H1 (cell line): ENCODE measurements at regions not wholly inside any gene's neighbourhood (a gene's known extent, or its start where the extent isn't known, plus 50 kb on each side); places are given as distances from the start of the nearest gene placed in this dataset.

Experiments
- CTCF ChIA-PET: fragments of 300-600 bp; sonication (Branson Sonifier 250); formaldehyde crosslinking; loops from one replicate; lab custom pipeline; 2021; ENCODE audit not compliant: partially characterized antibody; lab: Charles Lee
- POLR2A ChIA-PET: fragments of 300-600 bp; sonication (Branson Sonifier 250); formaldehyde crosslinking; loops from one replicate; lab custom pipeline; 2021; ENCODE audit warnings: inconsistent platforms; ENCODE audit not compliant: partially characterized antibody; lab: Charles Lee
- DNase-seq, 2 experiments: peaks; one replicate each; pipeline versions ENCODE4 v3.0.0 to v3.0.0-alpha.2; 2010 to 2022; ENCODE audit warnings: low spot score in 2 of 2, low read depth in 1 of 2, mixed read lengths in 1 of 2
- FAIRE-seq: peaks from 2 replicates; lab custom pipeline; 2011; peaks lifted over from hg19 to GRCh38; lab: Jason Lieb, UNC
- H2AFZ ChIP-seq: 2 replicates; pipeline ENCODE4 v1.8.1; 2012; ENCODE audit warnings: low read length, inconsistent platforms
- H2AK5ac ChIP-seq: 2 replicates; pipeline ENCODE4 v1.6.1; 2013; ENCODE audit warnings: low read depth, low read length
- H2BK120ac ChIP-seq: replicated peaks from 2 replicates; pipeline ENCODE3; 2013; ENCODE audit warnings: low read depth, low read length, inconsistent platforms
- H2BK12ac ChIP-seq: 2 replicates; pipeline ENCODE4 v1.6.1; 2013; ENCODE audit warnings: low read depth, low read length
- H2BK15ac ChIP-seq: 2 replicates; pipeline ENCODE4 v1.6.1; 2013; ENCODE audit warnings: low read length
- H2BK20ac ChIP-seq: 2 replicates; pipeline ENCODE4 v1.6.1; 2013; ENCODE audit warnings: low read length
- H2BK5ac ChIP-seq: 2 replicates; pipeline ENCODE4 v1.6.1; 2013; ENCODE audit warnings: low read depth, low read length
- H3K14ac ChIP-seq: 2 replicates; pipeline ENCODE4 v1.6.1; 2013; ENCODE audit warnings: inconsistent platforms; ENCODE audit not compliant: insufficient read length
- H3K18ac ChIP-seq: 2 replicates; pipeline ENCODE4 v1.6.1; 2013; ENCODE audit warnings: low read length; ENCODE audit errors: extremely low read depth
- H3K23ac ChIP-seq: 2 replicates; pipeline ENCODE4 v1.6.1; 2013; ENCODE audit warnings: inconsistent platforms; ENCODE audit not compliant: insufficient read length
- H3K23me2 ChIP-seq: 2 replicates; pipeline ENCODE4 v1.6.1; 2013; ENCODE audit warnings: low read depth, low read length
- H3K27ac ChIP-seq: 2 replicates; pipeline ENCODE4 v1.6.1; 2011; ENCODE audit warnings: low read depth, low read length, inconsistent platforms
- H3K27me3 ChIP-seq, 4 experiments: replicated peaks in 1 of 4; 1 replicate in 1 of 4; 2 replicates in 3 of 4; pipeline versions ENCODE4 v1.6.1 to v1.8.1; 2011 to 2013; ENCODE audit warnings: low read length in 3 of 4, mild to moderate bottlenecking in 3 of 4, inconsistent platforms in 2 of 4, mixed read lengths in 2 of 4, moderate library complexity in 1 of 4; ENCODE audit not compliant: control insufficient read depth in 3 of 4, insufficient read depth in 3 of 4; ENCODE audit errors: extremely low read depth in 1 of 4
- H3K36me3 ChIP-seq, 4 experiments: 2 replicates each; pipeline versions ENCODE4 v1.6.1 to v1.8.1; 2011 to 2013; ENCODE audit warnings: mild to moderate bottlenecking in 4 of 4, low read length in 3 of 4, moderate library complexity in 2 of 4, control low read depth in 1 of 4, inconsistent platforms in 1 of 4; ENCODE audit not compliant: insufficient read depth in 4 of 4, control insufficient read depth in 2 of 4
- H3K4ac ChIP-seq: replicated peaks from 2 replicates; pipeline ENCODE3; 2013; ENCODE audit warnings: low read length, low read depth, mixed read lengths, inconsistent platforms; ENCODE audit not compliant: insufficient read length
- H3K4me1 ChIP-seq, 4 experiments: replicated peaks in 1 of 4; 1 replicate in 1 of 4; 2 replicates in 3 of 4; pipeline versions ENCODE4 v1.6.1 to v1.8.1; 2011 to 2013; ENCODE audit warnings: low read length in 3 of 4, inconsistent platforms in 2 of 4, mixed read lengths in 1 of 4; ENCODE audit not compliant: insufficient read depth in 4 of 4, control insufficient read depth in 3 of 4
- H3K4me2 ChIP-seq, 2 experiments: 2 replicates each; pipeline versions ENCODE4 v1.6.1 to v1.8.1; 2011 to 2013; ENCODE audit warnings: low read depth in 2 of 2, low read length in 2 of 2, control low read depth in 1 of 2, inconsistent platforms in 1 of 2, mild to moderate bottlenecking in 1 of 2; ENCODE audit not compliant: insufficient read depth in 1 of 2
- H3K4me3 ChIP-seq, 4 experiments: fragments of 200-600, 300-600 bp in 1 of 4; sonication (generic), shearing (Covaris generic), sonication (Bioruptor Twin) in 1 of 4; 2 replicates each; pipeline versions ENCODE4 v1.5.1 to v1.8.1; 2011 to 2016; ENCODE audit warnings: low read length in 4 of 4, low read depth in 3 of 4, control low read depth in 2 of 4, inconsistent platforms in 2 of 4, mild to moderate bottlenecking in 2 of 4, mixed read lengths in 1 of 4, moderate library complexity in 1 of 4; ENCODE audit not compliant: insufficient read depth in 2 of 4; ENCODE audit errors: extremely low read depth in 1 of 4
- H3K56ac ChIP-seq: replicated peaks from 2 replicates; pipeline ENCODE3; 2013; ENCODE audit warnings: low read depth, mild to moderate bottlenecking, mixed read lengths, low read length, inconsistent platforms; ENCODE audit not compliant: insufficient read length
- H3K79me1 ChIP-seq: 2 replicates; pipeline ENCODE4 v1.6.1; 2013; ENCODE audit warnings: low read depth, low read length, control low read depth
- H3K79me2 ChIP-seq, 2 experiments: 2 replicates each; pipeline versions ENCODE4 v1.6.1 to v1.8.1; 2012 to 2013; ENCODE audit warnings: low read length in 2 of 2, mild to moderate bottlenecking in 2 of 2, inconsistent platforms in 1 of 2; ENCODE audit not compliant: insufficient read depth in 2 of 2, control insufficient read depth in 1 of 2
- H3K9ac ChIP-seq, 4 experiments: replicated peaks in 1 of 4; 1 replicate in 1 of 4; 2 replicates in 3 of 4; pipeline versions ENCODE4 v1.6.1 to v1.8.1; 2011 to 2013; ENCODE audit warnings: low read depth in 3 of 4, low read length in 3 of 4, control low read depth in 2 of 4, mild to moderate bottlenecking in 2 of 4, moderate library complexity in 2 of 4, inconsistent platforms in 1 of 4; ENCODE audit errors: extremely low read depth in 1 of 4
- H3K9me3 ChIP-seq, 2 experiments: 2 replicates each; pipeline versions ENCODE4 v1.6.1 to v1.8.1; 2012 to 2013; ENCODE audit warnings: mild to moderate bottlenecking in 2 of 2, moderate library complexity in 2 of 2, control low read depth in 1 of 2, inconsistent platforms in 1 of 2, low read depth in 1 of 2, low read length in 1 of 2, mixed read lengths in 1 of 2; ENCODE audit not compliant: insufficient read depth in 2 of 2
- H4K20me1 ChIP-seq, 2 experiments: replicated peaks in 1 of 2; 2 replicates each; pipeline versions ENCODE3 to v1.8.1; 2011 to 2013; ENCODE audit warnings: inconsistent platforms in 2 of 2, low read length in 2 of 2, mild to moderate bottlenecking in 1 of 2; ENCODE audit not compliant: insufficient read depth in 2 of 2, control insufficient read depth in 1 of 2
- H4K5ac ChIP-seq: 2 replicates; pipeline ENCODE4 v1.6.1; 2013; ENCODE audit warnings: low read length, low read depth, mixed read lengths, inconsistent platforms; ENCODE audit not compliant: insufficient read length
- H4K8ac ChIP-seq: 2 replicates; pipeline ENCODE4 v1.8.0; 2013; ENCODE audit warnings: mild to moderate bottlenecking, moderate library complexity, low read length, inconsistent platforms; ENCODE audit not compliant: insufficient read depth; ENCODE audit errors: extremely low read depth
- H4K91ac ChIP-seq: replicated peaks from 2 replicates; pipeline ENCODE3; 2013; ENCODE audit warnings: low read length, mixed read lengths, inconsistent platforms; ENCODE audit not compliant: insufficient read length
- HDAC2 ChIP-seq, 2 experiments: fragments of 300-600 bp in 1 of 2; sonication (generic) in 1 of 2; IDR thresholded peaks; 2 replicates each; pipeline ENCODE4 v1.6.1; 2011 to 2012; ENCODE audit warnings: low read depth in 2 of 2, low read length in 2 of 2, mild to moderate bottlenecking in 2 of 2, moderate library complexity in 2 of 2, borderline replicate concordance in 1 of 2, inconsistent platforms in 1 of 2
- KDM1A ChIP-seq: fragments of 200-600, 300-600 bp; sonication (generic); IDR thresholded peaks from 2 replicates; pipeline ENCODE4 v1.7.1; 2016; ENCODE audit warnings: mild to moderate bottlenecking, low read length, borderline replicate concordance
- WGBS, 2 experiments: shearing (Covaris generic) in 1 of 2; methylation state at CpG; one replicate each; pipeline versions ENCODE4 v1.1.6 to v1.1.7; 2013 to 2015; ENCODE audit warnings: low lambda C conversion rate in 2 of 2, mixed read lengths in 2 of 2, inconsistent platforms in 1 of 2, low coverage in 1 of 2, missing lambda C conversion rate in 1 of 2; ENCODE audit not compliant: insufficient replicate concordance in 2 of 2, insufficient coverage in 1 of 2, insufficient read length in 1 of 2; ENCODE audit errors: extremely low coverage in 1 of 2, missing lambda C conversion rate in 1 of 2; 5-methylcytosine and 5-hydroxymethylcytosine counted together

- WGBS, 2 experiments: 91% methylated on average over 10 of the region's 11 CpGs; no CpG with 5 or more reads in 1 of the 2 experiments
- H3K4me2 ChIP-seq: no peak overlapping the region
- H3K23ac ChIP-seq: no peak overlapping the region
- DNase-seq (no peak), FAIRE-seq (no peak)
- no peak overlapping the region for H3K56ac ChIP-seq
- no peak overlapping the region for H2BK5ac ChIP-seq
- H4K8ac ChIP-seq: no peak overlapping the region; the same call in 1 of the 2 replicates
- no peak overlapping the region for H2AFZ ChIP-seq
- peaks cover 12% of the 10 kb centered on the region for H3K23me2 ChIP-seq
- no peak overlapping the region for H2BK120ac ChIP-seq
- TF ChIP-seq HDAC2 (IDR thresholded peaks at IDR 0.05; ENCODE audit: borderline replicate concordance in 1 of 2, low read depth in 2 of 2, low read length in 2 of 2) (no peak), KDM1A (no peak)
- H3K9ac ChIP-seq: no peak overlapping the region
- no peak overlapping the region for H3K14ac ChIP-seq
- H3K4me1 ChIP-seq: peaks cover 0 to 18% (median 4%) of the 10 kb centered on the region in 4 experiments; a peak in 6 of 7 replicates
- peaks cover 1 to 26% (median 24%) of the 10 kb centered on the region in 4 experiments for H3K27me3 ChIP-seq
- H3K9me3 ChIP-seq: no peaks in the 10 kb centered on the region
- H4K20me1 ChIP-seq: no peaks in the 10 kb centered on the region
- H2BK12ac ChIP-seq: no peak overlapping the region
- no peak overlapping the region for H2BK15ac ChIP-seq
- ChIA-PET CTCF (no interaction called here), POLR2A (no interaction called here)
- H2AK5ac ChIP-seq: no peak overlapping the region; the same call in 1 of the 2 replicates
- H3K18ac ChIP-seq: no peak overlapping the region
- H2BK20ac ChIP-seq: no peak overlapping the region
- H3K4me3 ChIP-seq: no peak overlapping the region
- H4K91ac ChIP-seq: no peak overlapping the region
- no peak overlapping the region for H4K5ac ChIP-seq
- no peaks in the 10 kb centered on the region for H3K79me2 ChIP-seq
- no peaks in the 10 kb centered on the region for H3K79me1 ChIP-seq
- H3K36me3 ChIP-seq: no peaks in the 10 kb centered on the region
- no peak overlapping the region for H3K27ac ChIP-seq
- no peak overlapping the region for H3K4ac ChIP-seq
Observed at GRCh38 chr10:42930516-42931192, 146.2 kb upstream of the RET start.
